ENCODE measurements at regions not wholly inside any gene's neighbourhood (a gene's known extent, or its start where the extent isn't known, plus 50 kb on each side); places are given as distances from the start of the nearest gene placed in this dataset.

DNA sequence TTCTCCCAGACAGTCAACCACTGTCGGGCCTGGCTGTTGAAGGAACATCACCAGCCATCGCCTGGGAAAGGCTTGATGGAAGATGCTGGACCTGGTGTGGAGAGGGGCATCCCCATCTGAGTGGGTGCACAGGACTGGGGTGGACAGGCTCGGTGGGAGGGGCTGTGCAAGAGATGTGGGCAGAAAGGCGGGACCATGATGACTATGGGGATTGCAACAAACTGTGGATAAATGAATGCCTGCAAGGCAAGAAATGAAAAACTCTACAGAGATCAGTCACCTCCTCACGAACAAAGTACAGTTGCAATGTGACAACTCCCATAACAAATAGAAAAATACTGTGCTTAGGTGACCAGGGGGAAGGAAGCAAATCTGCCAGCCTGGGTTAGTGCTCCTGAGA lies 171.9 kb upstream of the GPR12 start:
- DNase-seq (ENCODE audit: low read depth), result no peak

- DNase-seq (ENCODE audit: low read depth), result peak; percentile 62
Measured at GRCh38 chr13:26929971-26930730, 169.6 kb upstream of the GPR12 start.

GRCh38 chr13:26927511-26927910 lies 166.9 kb upstream of the GPR12 start:
- DNase-seq (ENCODE audit: low read depth), result no peak

- no peak for DNase-seq (ENCODE audit: low read depth)
Measured at GRCh38 chr13:26926371-26926770, 165.8 kb upstream of the GPR12 start.

DNA sequence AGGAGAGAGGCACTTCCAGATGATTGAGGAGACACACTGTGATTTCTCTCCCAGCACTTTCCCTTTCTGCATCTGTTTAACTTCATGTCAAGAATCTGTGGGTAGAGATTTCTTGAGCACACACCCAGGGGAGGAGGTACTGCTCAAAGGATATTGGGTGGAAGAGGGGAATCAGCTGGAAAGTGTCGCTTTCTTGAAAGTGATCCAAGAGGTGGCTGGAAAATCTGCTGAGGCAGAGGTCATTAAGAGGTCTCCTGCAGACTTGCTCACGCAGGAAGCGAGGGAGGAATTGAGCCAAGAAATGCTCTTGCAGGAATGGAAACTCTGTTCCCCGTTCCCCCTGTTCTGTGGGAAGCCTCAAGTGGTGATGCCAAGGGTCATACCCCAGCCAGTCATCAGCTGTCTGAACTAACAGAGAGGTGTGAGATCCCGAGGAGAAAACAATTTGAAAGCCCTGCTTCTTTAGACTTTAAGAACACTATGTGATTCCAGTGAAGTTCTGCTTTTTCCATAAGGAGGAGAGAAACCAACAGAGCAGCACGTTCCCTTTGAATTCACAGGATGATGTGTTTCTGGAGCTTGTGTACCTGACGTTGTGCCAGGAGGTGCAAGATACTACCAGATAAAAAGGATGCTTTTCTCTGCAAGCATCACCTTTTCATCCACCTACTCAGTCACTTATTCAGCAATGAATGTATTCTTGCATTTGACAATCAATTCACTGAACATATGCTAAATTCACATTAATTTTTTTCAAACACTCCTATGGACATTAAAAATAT lies 163.4 kb upstream of the GPR12 start:
- DNase-seq (ENCODE audit: low read depth), result no peak

DNA sequence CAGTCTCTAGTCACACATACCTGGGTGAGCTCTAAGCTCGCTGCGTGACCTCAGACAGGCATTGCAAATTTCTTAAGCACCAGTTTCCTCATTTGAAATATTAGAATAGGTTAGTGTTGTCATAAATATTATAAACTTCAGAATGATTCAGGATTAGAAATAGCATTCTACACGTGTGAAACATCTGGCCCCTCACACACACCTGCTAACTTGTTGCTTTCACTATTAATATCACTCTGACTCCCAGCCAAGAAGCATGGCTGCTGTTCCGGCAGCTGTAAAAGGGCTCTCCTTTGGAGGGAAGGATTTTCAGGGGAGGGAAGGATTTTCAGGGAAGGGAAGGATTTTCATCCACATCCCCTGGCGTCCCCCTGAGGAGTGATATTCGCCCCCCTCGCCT lies 161.3 kb upstream of the GPR12 start:
- DNase-seq (ENCODE audit: low read depth), result no peak

DNA sequence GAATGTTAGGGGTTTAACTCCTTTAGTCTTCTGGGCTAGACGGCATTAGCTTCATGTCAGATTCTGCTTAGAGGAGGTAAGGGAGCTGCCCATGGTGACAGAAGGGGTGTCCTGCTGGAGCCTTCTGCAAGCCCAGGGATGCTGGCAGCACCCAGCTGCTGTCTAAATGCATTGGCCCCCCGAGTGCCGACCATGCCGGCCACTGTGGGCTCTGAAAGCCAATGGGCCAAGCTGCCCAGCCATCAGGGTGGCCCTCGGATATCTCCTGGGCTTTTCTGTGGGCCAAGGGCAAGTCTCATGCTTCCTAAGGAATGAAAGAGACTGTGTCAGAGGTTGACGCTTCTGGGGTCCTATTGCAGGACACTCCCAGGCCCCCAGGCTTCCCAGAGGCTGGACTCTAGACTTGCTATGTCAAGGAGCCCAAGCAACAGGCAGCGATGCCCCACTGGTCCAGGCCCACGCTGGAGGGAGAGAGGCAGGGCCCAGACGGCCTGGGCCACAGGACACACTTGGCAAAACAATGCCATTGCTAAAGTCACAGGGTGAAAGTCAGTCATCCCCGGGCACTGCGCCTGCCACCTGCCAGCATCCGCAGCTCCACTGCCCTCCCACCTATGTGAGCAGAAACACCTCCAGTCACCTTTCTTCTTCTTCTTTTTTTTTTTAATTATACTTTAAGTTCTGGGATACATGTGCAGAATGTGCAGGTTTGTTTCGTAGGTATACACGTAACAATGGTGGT lies 160.2 kb upstream of the GPR12 start:
- no peak for DNase-seq (ENCODE audit: low read depth)

GRCh38 chr13:26919732-26920131 lies 159.1 kb upstream of the GPR12 start:
- DNase-seq (ENCODE audit: low read depth), result no peak

DNA sequence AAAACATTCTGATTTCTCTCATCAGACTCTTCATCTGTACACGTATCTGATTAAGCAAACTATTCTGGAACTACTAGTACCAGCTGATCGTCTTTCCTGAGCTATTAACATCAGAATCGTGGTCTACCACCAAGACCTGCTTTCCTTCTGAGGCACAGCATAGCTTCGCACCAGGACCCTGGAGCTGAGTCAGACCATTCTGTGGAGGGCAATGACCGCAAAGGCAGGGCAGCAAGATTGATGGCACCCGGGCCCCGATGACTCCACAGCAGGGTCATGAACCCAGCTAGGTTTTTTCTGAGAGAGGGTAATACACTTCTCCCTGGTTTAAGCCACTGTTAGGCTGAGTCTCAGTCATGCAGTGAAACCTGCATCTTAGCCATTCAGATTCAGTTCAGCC lies 158.7 kb upstream of the GPR12 start:
- DNase-seq (ENCODE audit: low read depth), result no peak

DNA sequence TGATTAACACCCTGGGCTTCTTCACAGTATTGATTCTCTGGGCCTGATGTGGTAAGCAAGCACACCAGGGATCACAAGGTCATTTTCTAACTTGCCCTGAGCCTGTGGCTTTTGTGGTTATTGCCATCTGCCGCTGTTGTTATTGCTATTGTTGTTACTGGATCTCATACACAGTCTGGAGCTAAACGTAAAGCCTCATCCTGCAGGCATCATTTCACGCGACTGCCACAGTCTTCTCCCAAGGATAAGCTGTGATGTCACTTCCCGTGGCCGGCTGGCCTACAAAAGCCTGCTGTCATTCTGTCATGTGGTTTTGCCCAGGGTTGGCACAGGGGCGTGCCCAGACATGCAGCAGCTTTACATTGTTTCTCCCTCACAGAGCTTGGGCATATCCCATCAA lies 154.0 kb upstream of the GPR12 start:
- no peak for DNase-seq (ENCODE audit: low read depth)

DNA sequence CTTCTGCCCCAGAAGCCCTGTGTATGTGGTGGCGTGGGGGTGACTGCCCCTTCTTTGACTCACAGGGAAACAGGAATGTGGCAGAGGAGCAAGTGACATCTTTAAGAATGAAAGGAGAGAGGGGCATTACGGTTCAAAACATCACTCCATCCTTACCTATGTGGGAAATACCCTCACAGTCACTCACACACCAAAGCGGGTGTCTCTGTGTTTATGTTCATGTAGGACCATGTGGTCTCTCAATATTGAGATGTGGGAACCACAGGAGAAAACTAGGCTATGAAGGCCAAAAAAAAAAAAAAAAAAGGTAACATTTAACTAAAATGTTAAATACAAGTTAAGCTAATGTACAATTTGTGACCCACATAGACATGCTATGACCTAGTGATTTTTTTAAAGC lies 153.6 kb upstream of the GPR12 start:
- no peak for DNase-seq (ENCODE audit: low read depth)

DNA sequence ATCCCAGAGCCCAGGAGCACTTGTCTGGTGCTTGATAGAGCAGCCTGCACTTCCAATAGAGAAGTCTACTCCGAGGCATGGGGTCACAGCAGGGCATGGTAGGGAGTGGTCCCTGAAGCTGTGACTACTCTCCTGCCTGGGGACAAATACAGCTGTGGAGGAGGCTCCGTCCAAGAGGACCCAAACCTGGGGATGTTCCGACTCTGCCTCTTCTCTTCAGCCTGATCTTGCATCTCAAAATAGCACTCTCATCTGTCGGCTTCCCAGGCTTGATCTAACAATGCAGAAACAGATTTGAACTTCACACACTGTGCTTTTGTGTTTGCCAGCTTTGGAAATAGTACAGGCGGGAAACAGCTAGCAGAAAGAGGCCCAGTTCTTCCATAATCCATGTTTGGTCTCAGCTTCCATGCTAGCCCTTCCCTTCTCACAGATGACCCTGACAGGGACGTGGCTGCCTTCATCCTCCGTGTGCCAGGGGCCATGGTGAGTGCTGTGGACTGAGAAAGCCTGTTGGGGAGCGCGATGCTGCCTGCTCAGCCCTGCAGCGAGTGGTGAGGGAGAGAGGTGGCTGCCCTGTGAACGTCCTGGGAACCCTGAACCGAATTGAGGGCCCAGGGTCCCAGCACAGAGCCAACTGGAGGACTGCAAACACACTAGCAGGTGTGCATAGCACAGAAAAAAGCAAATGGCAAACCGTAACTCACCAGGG lies 150.3 kb upstream of the GPR12 start:
- no peak for DNase-seq (ENCODE audit: low read depth)

DNA sequence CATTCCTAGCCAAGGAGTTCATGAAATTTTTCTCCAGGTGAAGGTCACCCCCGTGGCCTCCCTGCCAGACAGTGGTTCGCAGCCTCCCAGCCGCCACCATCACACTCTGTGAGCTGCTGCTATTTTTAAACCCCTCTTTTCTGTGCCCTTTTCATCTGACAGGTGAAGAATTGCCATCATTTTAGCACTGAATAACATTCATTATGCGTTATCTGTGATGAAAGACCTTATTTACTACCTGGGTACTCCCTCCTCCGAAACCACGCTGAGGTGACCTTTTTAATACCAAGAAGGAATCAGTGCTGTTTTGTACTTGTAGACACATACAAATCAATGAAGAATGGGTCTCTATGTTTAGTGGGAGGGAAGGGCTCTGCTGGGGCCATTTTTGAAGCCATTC lies 148.9 kb upstream of the GPR12 start:
- DNase-seq (ENCODE audit: low read depth), result no peak

GRCh38 chr13:26908126-26908525 lies 147.5 kb upstream of the GPR12 start:
- DNase-seq (ENCODE audit: low read depth), result no peak

- no peak for DNase-seq (ENCODE audit: low read depth)
Measured at GRCh38 chr13:26899202-26899601, 138.6 kb upstream of the GPR12 start.

- DNase-seq (ENCODE audit: low read depth), result no peak
Measured at GRCh38 chr13:26897706-26898550, 137.3 kb upstream of the GPR12 start.

- DNase-seq (ENCODE audit: low read depth), result no peak
Measured at GRCh38 chr13:26896986-26897668, 136.5 kb upstream of the GPR12 start.

DNA sequence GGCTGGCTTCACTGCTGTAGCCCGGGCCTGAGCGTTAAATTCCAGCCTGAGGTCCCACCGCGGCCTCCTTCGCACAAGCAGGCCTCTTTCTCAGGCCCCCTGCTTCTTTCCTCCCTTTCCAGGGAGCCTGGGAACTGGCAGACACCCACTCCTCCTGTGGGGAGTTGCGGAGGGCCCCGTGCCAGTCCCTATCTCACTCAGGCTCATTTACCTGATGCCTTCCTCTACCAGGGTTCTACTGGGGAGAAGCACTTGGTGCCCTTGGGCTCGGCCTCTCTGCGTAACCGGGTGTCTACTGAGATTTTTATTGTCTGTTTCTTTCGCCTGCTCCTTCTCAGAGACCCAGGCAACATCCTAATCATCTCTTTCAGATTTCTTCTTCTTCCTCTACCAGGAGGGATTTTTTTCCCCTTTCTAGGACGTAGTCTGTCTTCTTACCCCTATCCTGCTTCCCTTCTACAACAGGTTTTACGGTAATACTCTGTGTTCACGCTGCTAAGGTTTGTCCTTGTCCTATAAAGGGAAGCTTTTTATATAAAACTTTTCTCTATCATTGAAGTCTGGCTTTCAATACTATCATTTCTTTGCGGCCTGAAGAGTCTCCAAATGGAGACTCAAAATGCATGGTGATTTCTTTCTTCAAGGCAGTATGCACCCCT lies 135.4 kb upstream of the GPR12 start:
- DNase-seq (ENCODE audit: low read depth), result no peak

DNA sequence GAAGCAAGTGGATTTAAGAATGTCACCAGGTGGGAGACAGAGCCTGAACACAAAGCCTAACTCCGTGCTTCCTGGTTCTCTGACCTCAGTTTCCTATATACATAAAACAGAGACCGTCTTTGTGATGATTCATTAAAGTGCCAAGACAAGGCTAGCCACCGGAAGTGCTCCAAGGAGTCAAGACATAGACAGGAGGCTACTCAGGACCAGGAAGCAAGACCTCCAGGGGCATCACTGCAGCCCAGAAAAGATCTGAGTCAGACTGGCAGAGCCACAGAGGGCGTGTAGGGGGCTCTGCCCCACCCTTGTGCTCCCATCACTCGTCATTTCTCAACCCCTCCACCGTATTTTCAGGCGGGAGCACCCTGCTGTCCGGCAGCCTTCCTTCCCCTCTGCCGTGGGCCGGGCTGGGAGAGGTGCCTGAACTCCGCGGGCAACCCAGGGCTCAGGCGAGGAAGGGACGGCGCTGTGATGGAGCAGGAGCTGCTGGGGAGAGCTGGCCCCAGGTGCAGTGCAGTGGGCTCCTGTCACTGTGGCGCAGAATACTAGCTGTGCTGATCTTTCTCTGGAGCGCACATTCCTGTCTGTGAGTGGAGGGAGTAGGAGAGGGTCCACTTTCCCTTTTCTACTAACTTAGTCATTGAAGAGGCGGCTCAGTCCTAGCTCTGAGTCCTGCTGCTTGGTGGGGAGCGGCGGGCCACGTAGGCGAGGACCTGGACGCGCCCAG lies 134.7 kb upstream of the GPR12 start:
- no peak for DNase-seq (ENCODE audit: low read depth)

DNA sequence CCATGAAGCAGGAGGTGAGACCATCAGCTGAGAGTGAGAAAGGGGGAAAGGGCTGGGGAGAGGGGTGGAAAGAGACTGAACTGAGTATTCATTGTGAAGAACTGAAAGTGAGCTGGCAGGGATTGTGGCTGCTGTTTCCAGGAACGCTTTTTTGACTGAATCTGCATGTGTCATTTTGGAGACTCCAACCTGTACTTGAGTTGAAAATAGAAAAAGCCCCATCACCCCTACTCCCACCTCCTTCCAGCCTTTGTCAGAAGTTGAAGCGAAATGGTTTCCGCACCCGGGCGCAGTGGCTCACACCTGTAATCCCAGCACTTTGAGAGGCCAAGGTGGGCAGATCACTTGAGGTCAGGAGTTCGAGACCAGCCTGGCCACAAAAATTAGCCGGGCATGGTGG lies 128.0 kb upstream of the GPR12 start:
- no peak for DNase-seq (ENCODE audit: low read depth)

All from stimulated activated CD8-positive, alpha-beta memory T cell treated with anti-CD3 and anti-CD28 coated beads, Interleukin-7, amount 100 ng/mL, for 24 hours (primary cell).